ENCODE measurements at regions not wholly inside any gene's neighbourhood (a gene's known extent, or its start where the extent isn't known, plus 50 kb on each side); places are given as distances from the start of the nearest gene placed in this dataset.

GRCh38 chr1:220991506-220991905 lies 112.3 kb downstream of the HLX start:
- no peak for TF ChIP-seq POLR2AphosphoS5 (IDR thresholded peaks at IDR 0.05; ENCODE audit: low read depth, low read length)
- TF ChIP-seq POLR2A (IDR thresholded peaks at IDR 0.05; ENCODE audit: low read depth, low read length), result no peak
- TF ChIP-seq TAF1 (IDR thresholded peaks at IDR 0.05; ENCODE audit: borderline replicate concordance, low read depth, low read length), result no peak
